A549 (cell line): ENCODE measurements at regions not wholly inside any gene's neighbourhood (a gene's known extent, or its start where the extent isn't known, plus 50 kb on each side); places are given as distances from the start of the nearest gene placed in this dataset.

Experiments used
- ATAC-seq, 2 experiments: fragments of 200-7000 bp in 1 of 2; fragments of >200 bp in 1 of 2; cut with Nextera tagmentation in 1 of 2; cut with Tn5 transposase in 1 of 2; 3 replicates each; pipeline versions ENCODE4 v1.8.0 to v1.9.1; 2018 to 2020; ENCODE audit warnings: mild to moderate bottlenecking in 1 of 2, moderate library complexity in 1 of 2
- CTCF ChIA-PET: fragments of 300-600 bp; sonication (Branson Sonifier 250); formaldehyde crosslinking; extraction: SDS; loops from one replicate; lab custom pipeline; 2021; ENCODE audit warnings: antibody characterized with exemption, inconsistent platforms; lab: Yijun Ruan, JAX
- POLR2A ChIA-PET: fragments of 350-600 bp; formaldehyde crosslinking; extraction: SDS; loops from one replicate; lab custom pipeline; 2021; ENCODE audit warnings: antibody characterized with exemption, inconsistent platforms; lab: Yijun Ruan, JAX
- DNase-seq, 2 experiments: peaks; one replicate each; pipeline versions ENCODE4 v3.0.0 to v3.0.0-alpha.2; 2011 to 2016; ENCODE audit warnings: low read depth in 1 of 2, low spot score in 1 of 2
- FAIRE-seq: peaks from 2 replicates; lab custom pipeline; 2011; peaks lifted over from hg19 to GRCh38; lab: Jason Lieb, UNC
- H3K27ac ChIP-seq, 2 experiments: fragments of >200 bp; sonication (Bioruptor Twin); formaldehyde crosslinking; 3 replicates each; pipeline ENCODE4 v1.5.1; 2016 to 2017
- H3K4me1 ChIP-seq: fragments of >200 bp; sonication (Bioruptor Twin); formaldehyde crosslinking; 3 replicates; pipeline ENCODE4 v1.6.1; 2016
- H3K4me2 ChIP-seq: fragments of >200 bp; sonication (Bioruptor Twin); formaldehyde crosslinking; 3 replicates; pipeline ENCODE4 v1.6.1; 2016
- H3K4me3 ChIP-seq: fragments of >200 bp; sonication (Bioruptor Twin); formaldehyde crosslinking; 3 replicates; pipeline ENCODE4 v1.5.1; 2016
- H3K9me3 ChIP-seq: fragments of >200 bp; sonication (Bioruptor Twin); formaldehyde crosslinking; 3 replicates; pipeline ENCODE4 v1.6.1; 2016
- CEBPB ChIP-seq, 2 experiments: fragments of >200 bp in 1 of 2; sonication (Bioruptor Twin) in 1 of 2; formaldehyde crosslinking in 1 of 2; IDR thresholded peaks; 2 replicates each; pipeline ENCODE4 v1.6.1; 2012 to 2016
- CHD4 ChIP-seq: fragments of 200-600 bp; sonication (generic); IDR thresholded peaks from 2 replicates; pipeline ENCODE4 v1.6.1; 2016; ENCODE audit warnings: antibody characterized with exemption, mild to moderate bottlenecking, borderline replicate concordance
- E2F6 ChIP-seq: IDR thresholded peaks from 2 replicates; pipeline ENCODE4 v1.6.1; 2012; ENCODE audit warnings: low read depth, borderline replicate concordance
- EHF ChIP-seq: fragments of 250-450 bp; sonication (Bioruptor Pico); IDR thresholded peaks from 2 replicates; pipeline ENCODE4 v1.5.0; 2020; ENCODE audit warnings: mild to moderate bottlenecking
- EHMT2 ChIP-seq: fragments of 200-600 bp; sonication (generic); IDR thresholded peaks from 2 replicates; pipeline ENCODE4 v1.6.1; 2016; ENCODE audit warnings: antibody characterized with exemption, low read depth, mild to moderate bottlenecking, moderate library complexity
- ELK1 ChIP-seq: fragments of 150-350 bp; IDR thresholded peaks from 2 replicates; pipeline ENCODE4 v1.6.1; 2014; ENCODE audit warnings: low read depth, mild to moderate bottlenecking, low read length
- ESRRA ChIP-seq: fragments of 150-350 bp; IDR thresholded peaks from 2 replicates; pipeline ENCODE4 v1.6.1; 2014; ENCODE audit warnings: mild to moderate bottlenecking, low read length, borderline replicate concordance
- FOSB ChIP-seq: fragments of 250-450 bp; sonication (Bioruptor Pico); IDR thresholded peaks from 2 replicates; pipeline ENCODE4 v1.5.0; 2020; ENCODE audit warnings: mild to moderate bottlenecking, moderate library complexity
- FOSL2 ChIP-seq, 2 experiments: fragments of 450-650 bp in 1 of 2; fragments of >200 bp in 1 of 2; sonication (Bioruptor Twin) in 1 of 2; formaldehyde crosslinking; IDR thresholded peaks; 2 replicates each; pipeline versions ENCODE4 v1.5.0 to v1.6.1; 2016 to 2020; ENCODE audit warnings: mild to moderate bottlenecking in 1 of 2, moderate library complexity in 1 of 2
- HES2 ChIP-seq: fragments of >200 bp; sonication (Bioruptor Twin); formaldehyde crosslinking; IDR thresholded peaks from 2 replicates; pipeline ENCODE4 v1.6.1; 2016
- HEYL ChIP-seq: fragments of 250-450 bp; sonication (Bioruptor Pico); IDR thresholded peaks from 2 replicates; pipeline ENCODE4 v1.8.0; 2021; ENCODE audit warnings: mild to moderate bottlenecking, moderate library complexity
- HOXA7 ChIP-seq: fragments of 250-450 bp; sonication (Bioruptor Pico); IDR thresholded peaks from 2 replicates; pipeline ENCODE4 v1.5.0; 2020; ENCODE audit warnings: mild to moderate bottlenecking, moderate library complexity
- HOXB13 ChIP-seq: fragments of 250-450 bp; sonication (Bioruptor Pico); IDR thresholded peaks from 2 replicates; pipeline ENCODE4 v1.5.0; 2020; ENCODE audit warnings: low read depth, mild to moderate bottlenecking, moderate library complexity
- JUN ChIP-seq, 2 experiments: fragments of >200 bp; sonication (Bioruptor Twin); formaldehyde crosslinking; IDR thresholded peaks; 2 replicates in 1 of 2; 3 replicates in 1 of 2; pipeline ENCODE4 v1.6.1; 2016 to 2017
- MAX ChIP-seq: IDR thresholded peaks from 2 replicates; pipeline ENCODE4 v1.6.1; 2012
- NPAS2 ChIP-seq: fragments of 250-450 bp; sonication (Bioruptor Pico); IDR thresholded peaks from 2 replicates; pipeline ENCODE4 v1.8.0; 2022; ENCODE audit warnings: mild to moderate bottlenecking, moderate library complexity, borderline replicate concordance
- POLR2AphosphoS2 ChIP-seq: conservative IDR thresholded peaks from 2 replicates; pipeline ENCODE4 v1.6.1; 2012; ENCODE audit warnings: low read length, improper control_type of control experiment, inconsistent platforms
- RARB ChIP-seq: fragments of 250-450 bp; sonication (Bioruptor Pico); IDR thresholded peaks from 2 replicates; pipeline ENCODE4 v1.8.0; 2021; ENCODE audit warnings: mild to moderate bottlenecking, moderate library complexity
- RFX5 ChIP-seq: fragments of 450-650 bp; IDR thresholded peaks from 2 replicates; pipeline ENCODE4 v1.7.1; 2014; ENCODE audit warnings: antibody characterized with exemption, mild to moderate bottlenecking, moderate library complexity
- RNF2 ChIP-seq: fragments of 200-600 bp; sonication (generic); IDR thresholded peaks from 2 replicates; pipeline ENCODE4 v1.6.1; 2016; ENCODE audit warnings: low read depth, mild to moderate bottlenecking, antibody characterized with exemption, moderate library complexity, borderline replicate concordance
- SMC3 ChIP-seq: fragments of >200 bp; sonication (Bioruptor Twin); formaldehyde crosslinking; IDR thresholded peaks from 3 replicates; pipeline ENCODE4 v1.6.1; 2018; ENCODE audit warnings: inconsistent platforms
- SREBF2 ChIP-seq: fragments of 450-650 bp; IDR thresholded peaks from 2 replicates; pipeline ENCODE4 v1.6.1; 2014; ENCODE audit warnings: mild to moderate bottlenecking, moderate library complexity
- TFCP2L1 ChIP-seq: fragments of 250-450 bp; sonication (Bioruptor Pico); IDR thresholded peaks from 2 replicates; pipeline ENCODE4 v1.5.0; 2021; ENCODE audit warnings: mild to moderate bottlenecking
- ZNF302 ChIP-seq: fragments of 250-450 bp; sonication (Bioruptor Pico); IDR thresholded peaks from 2 replicates; pipeline ENCODE4 v1.9.0; 2021; ENCODE audit warnings: inconsistent platforms, mild to moderate bottlenecking, moderate library complexity
- WGBS: methylation state at CpG from one replicate; pipeline ENCODE4 v1.1.6; 2017; ENCODE audit errors: missing lambda C conversion rate; 5-methylcytosine and 5-hydroxymethylcytosine counted together
- TF ChIP-seq, protein P1 (sequence below): fragments of 450-650 bp; IDR thresholded peaks from 2 replicates; pipeline ENCODE4 v1.6.1; 2014; ENCODE audit warnings: antibody characterized with exemption
- TF ChIP-seq, protein P2 (sequence below): fragments of 200-600 bp; sonication (generic); IDR thresholded peaks from 2 replicates; pipeline ENCODE4 v1.6.1; 2016; ENCODE audit warnings: antibody characterized with exemption, mild to moderate bottlenecking, moderate library complexity

GRCh38 chr1:222266223-222267196, 281.4 kb downstream of the HHIPL2 start:
- ChIA-PET CTCF (interaction anchor here (1.1 to 1.2 kb wide), 3 partner anchors 9 to 789 kb away, joined by 3 to 5 read pairs (median 4); no protein-coding TSS in a partner anchor), POLR2A (no interaction called here)
- FAIRE-seq (no peak), DNase-seq (no peak), ATAC-seq (no peak)
- no peaks in the 10 kb centered on the region for H3K4me1 ChIP-seq
- TF ChIP-seq E2F6 (no peak), HEYL (CRISPR knock-in tag) (no peak), ELK1 (no peak), RARB (no peak), HOXB13 (CRISPR knock-in tag) (no peak), JUN (IDR thresholded peaks at IDR 0.05) (no peak), CHD4 (no peak), MAX (no peak), EHF (no peak), FOSL2 (IDR thresholded peaks at IDR 0.05) (no peak), FOSL2 (CRISPR knock-in tag; IDR thresholded peaks at IDR 0.05) (no peak), HES2 (no peak), RNF2 (no peak)
- TF ChIP-seq, protein P1, sequence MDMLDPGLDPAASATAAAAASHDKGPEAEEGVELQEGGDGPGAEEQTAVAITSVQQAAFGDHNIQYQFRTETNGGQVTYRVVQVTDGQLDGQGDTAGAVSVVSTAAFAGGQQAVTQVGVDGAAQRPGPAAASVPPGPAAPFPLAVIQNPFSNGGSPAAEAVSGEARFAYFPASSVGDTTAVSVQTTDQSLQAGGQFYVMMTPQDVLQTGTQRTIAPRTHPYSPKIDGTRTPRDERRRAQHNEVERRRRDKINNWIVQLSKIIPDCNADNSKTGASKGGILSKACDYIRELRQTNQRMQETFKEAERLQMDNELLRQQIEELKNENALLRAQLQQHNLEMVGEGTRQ, result no peak
- no peak overlapping the region for H3K4me2 ChIP-seq
- no peak overlapping the region for H3K27ac ChIP-seq
- 24% methylated on average over 14 of the region's 14 CpGs for WGBS
- H3K9me3 ChIP-seq, result no peaks in the 10 kb centered on the region
- no peak overlapping the region for H3K4me3 ChIP-seq

- H3K27ac ChIP-seq, result no peak overlapping the region
- 39% methylated on average over 2 of the region's 2 CpGs for WGBS
- ATAC-seq, result no peak
- H3K4me1 ChIP-seq, result no peaks in the 10 kb centered on the region
- TF ChIP-seq, protein P2, sequence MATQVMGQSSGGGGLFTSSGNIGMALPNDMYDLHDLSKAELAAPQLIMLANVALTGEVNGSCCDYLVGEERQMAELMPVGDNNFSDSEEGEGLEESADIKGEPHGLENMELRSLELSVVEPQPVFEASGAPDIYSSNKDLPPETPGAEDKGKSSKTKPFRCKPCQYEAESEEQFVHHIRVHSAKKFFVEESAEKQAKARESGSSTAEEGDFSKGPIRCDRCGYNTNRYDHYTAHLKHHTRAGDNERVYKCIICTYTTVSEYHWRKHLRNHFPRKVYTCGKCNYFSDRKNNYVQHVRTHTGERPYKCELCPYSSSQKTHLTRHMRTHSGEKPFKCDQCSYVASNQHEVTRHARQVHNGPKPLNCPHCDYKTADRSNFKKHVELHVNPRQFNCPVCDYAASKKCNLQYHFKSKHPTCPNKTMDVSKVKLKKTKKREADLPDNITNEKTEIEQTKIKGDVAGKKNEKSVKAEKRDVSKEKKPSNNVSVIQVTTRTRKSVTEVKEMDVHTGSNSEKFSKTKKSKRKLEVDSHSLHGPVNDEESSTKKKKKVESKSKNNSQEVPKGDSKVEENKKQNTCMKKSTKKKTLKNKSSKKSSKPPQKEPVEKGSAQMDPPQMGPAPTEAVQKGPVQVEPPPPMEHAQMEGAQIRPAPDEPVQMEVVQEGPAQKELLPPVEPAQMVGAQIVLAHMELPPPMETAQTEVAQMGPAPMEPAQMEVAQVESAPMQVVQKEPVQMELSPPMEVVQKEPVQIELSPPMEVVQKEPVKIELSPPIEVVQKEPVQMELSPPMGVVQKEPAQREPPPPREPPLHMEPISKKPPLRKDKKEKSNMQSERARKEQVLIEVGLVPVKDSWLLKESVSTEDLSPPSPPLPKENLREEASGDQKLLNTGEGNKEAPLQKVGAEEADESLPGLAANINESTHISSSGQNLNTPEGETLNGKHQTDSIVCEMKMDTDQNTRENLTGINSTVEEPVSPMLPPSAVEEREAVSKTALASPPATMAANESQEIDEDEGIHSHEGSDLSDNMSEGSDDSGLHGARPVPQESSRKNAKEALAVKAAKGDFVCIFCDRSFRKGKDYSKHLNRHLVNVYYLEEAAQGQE, result no peak
- no peak for TF ChIP-seq HOXB13 (CRISPR knock-in tag)
- no peak for TF ChIP-seq CHD4
- no peak for TF ChIP-seq ELK1
- TF ChIP-seq TFCP2L1 (CRISPR knock-in tag), result no peak
- no peak for TF ChIP-seq CEBPB (IDR thresholded peaks at IDR 0.05)
- no peak for TF ChIP-seq POLR2AphosphoS2
- no peak for TF ChIP-seq NPAS2 (CRISPR knock-in tag)
- TF ChIP-seq HOXA7 (CRISPR knock-in tag), result no peak
- no peak for TF ChIP-seq SMC3
- TF ChIP-seq ZNF302 (CRISPR knock-in tag), result no peak
- TF ChIP-seq RFX5, result no peak
- no peak for TF ChIP-seq FOSB
- no peak for TF ChIP-seq ESRRA
- TF ChIP-seq EHMT2, result no peak
- TF ChIP-seq SREBF2, result no peak
- no peak for TF ChIP-seq RARB
- no peak for FAIRE-seq
- no peak overlapping the region for H3K4me2 ChIP-seq
- POLR2A ChIA-PET, result no interaction called here
- H3K4me3 ChIP-seq, result no peak overlapping the region
- no peak for DNase-seq
- no peaks in the 10 kb centered on the region for H3K9me3 ChIP-seq
- CTCF ChIA-PET, result no interaction called here
Measured at GRCh38 chr1:222263791-222264190, 284.1 kb downstream of the HHIPL2 start.
